Esophagus (tissue), 2 donors: ENCODE measurements at regions not wholly inside any gene's neighbourhood (a gene's known extent, or its start where the extent isn't known, plus 50 kb on each side); places are given as distances from the start of the nearest gene placed in this dataset.

ENCODE experiments used
- H3K27ac ChIP-seq, 2 donors: one replicate each; pipeline ENCODE4 v1.5.1; 2013; ENCODE audit warnings: low read depth in 2 of 2, mild to moderate bottlenecking in 2 of 2, inconsistent platforms in 1 of 2, low read length in 1 of 2, moderate library complexity in 1 of 2
- H3K27me3 ChIP-seq, 2 donors: one replicate each; pipeline ENCODE4 v1.6.1; 2013; ENCODE audit warnings: low read length in 2 of 2, control low read depth in 1 of 2, mild to moderate bottlenecking in 1 of 2; ENCODE audit not compliant: insufficient read depth in 2 of 2, control insufficient read depth in 1 of 2
- H3K36me3 ChIP-seq, 2 donors: one replicate each; pipeline ENCODE4 v1.6.1; 2013; ENCODE audit warnings: low read length in 1 of 2; ENCODE audit not compliant: control insufficient read depth in 2 of 2, insufficient read depth in 2 of 2
- H3K4me1 ChIP-seq, 2 donors: one replicate each; pipeline ENCODE4 v1.6.1; 2013; ENCODE audit warnings: low read length in 1 of 2; ENCODE audit not compliant: control insufficient read depth in 2 of 2, insufficient read depth in 2 of 2
- H3K4me3 ChIP-seq, 2 donors: one replicate each; pipeline ENCODE4 v1.5.1; 2013; ENCODE audit warnings: low read length in 2 of 2, mild to moderate bottlenecking in 2 of 2, low read depth in 1 of 2, moderate library complexity in 1 of 2
- H3K9me3 ChIP-seq, 2 donors: one replicate each; pipeline ENCODE4 v1.6.1; 2013; ENCODE audit warnings: mild to moderate bottlenecking in 2 of 2, low read depth in 1 of 2, low read length in 1 of 2, moderate library complexity in 1 of 2; ENCODE audit not compliant: control insufficient read depth in 2 of 2, insufficient read depth in 1 of 2
- WGBS, 2 donors: extraction: QIAGEN DNeasy Blood & Tissue Kit; methylation state at CpG; one replicate each; pipeline ENCODE4 v1.1.7; 2013; 5-methylcytosine and 5-hydroxymethylcytosine counted together
- donor health status: healthy with polysubstance abuse.
- donor health status: Bipolar disorder and iron deficiency.

DNA sequence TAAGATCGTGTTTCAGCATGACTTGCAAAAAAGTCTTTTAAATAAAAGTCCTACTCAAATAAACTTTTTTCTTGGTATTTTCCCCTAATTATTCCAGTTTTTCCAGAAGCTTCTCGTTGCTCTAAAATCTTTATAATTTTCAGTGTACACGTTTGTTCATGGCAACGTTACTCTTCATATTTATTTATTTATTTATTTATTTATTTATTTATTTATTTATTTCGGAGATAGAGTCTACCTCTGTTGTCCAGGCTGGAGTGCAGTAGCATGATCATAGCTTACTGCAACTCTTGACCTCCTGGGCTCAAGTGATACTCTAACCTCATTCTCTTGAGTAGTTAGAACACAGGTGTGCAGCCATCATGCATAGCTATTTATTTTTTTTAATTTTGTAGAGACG, 438.3 kb upstream of the MDGA2 start:
- H3K27me3 ChIP-seq = no peaks in the 10 kb centered on the region

DNA sequence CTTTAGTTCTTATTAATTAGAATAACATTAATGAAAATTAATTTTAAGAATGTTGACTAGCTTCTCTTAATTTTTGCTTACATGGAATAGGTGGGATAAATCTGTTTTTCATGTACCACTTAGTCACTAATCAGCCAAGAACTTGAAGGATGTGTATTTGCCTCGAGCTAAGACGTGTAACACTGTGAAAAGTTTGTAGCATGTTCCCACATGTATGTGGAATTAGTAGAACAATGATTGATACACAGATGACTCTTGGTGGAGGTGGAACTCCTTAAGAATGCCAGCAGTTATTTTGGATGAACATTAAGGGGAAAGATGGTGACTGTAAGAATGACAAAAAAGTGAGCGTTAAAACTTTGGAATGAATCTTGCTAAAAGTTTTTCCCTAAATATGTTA, 435.7 kb upstream of the MDGA2 start:
- no peaks in the 10 kb centered on the region for H3K4me1 ChIP-seq
- H3K27ac ChIP-seq = no peak overlapping the region
- no peaks in the 10 kb centered on the region for H3K27me3 ChIP-seq
- no peaks in the 10 kb centered on the region for H3K9me3 ChIP-seq
- no peaks in the 10 kb centered on the region for H3K36me3 ChIP-seq
- 30 to 51% methylated on average over 3 of the region's 3 CpGs for WGBS, 2 donors
- no peak overlapping the region for H3K4me3 ChIP-seq

More for the DNA sequence above, 438.3 kb upstream of the MDGA2 start:
- no peaks in the 10 kb centered on the region for H3K36me3 ChIP-seq
- 65 to 77% methylated on average over 6 of the region's 6 CpGs for WGBS, 2 donors
- H3K4me1 ChIP-seq = no peaks in the 10 kb centered on the region
- H3K27ac ChIP-seq = no peak overlapping the region
- H3K9me3 ChIP-seq = no peaks in the 10 kb centered on the region
- H3K4me3 ChIP-seq = no peak overlapping the region

DNA sequence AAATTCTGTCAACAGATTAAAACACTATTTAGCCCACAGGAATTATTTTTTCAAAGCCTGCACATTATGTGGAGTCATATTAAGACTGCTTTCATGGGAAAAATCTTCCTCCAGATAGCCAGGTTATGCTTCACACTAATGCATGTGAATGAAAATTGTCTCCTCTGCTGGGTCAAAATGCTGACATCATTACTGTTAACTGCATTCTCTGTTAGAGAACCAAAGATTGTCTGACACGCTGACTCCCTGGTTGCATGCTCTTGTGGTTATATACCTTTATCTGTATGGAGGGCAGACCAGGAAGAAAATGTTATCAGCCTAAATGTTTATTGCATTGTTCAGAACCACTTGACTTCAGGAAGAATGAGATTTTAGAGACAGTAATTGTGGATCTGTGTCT, 432.2 kb upstream of the MDGA2 start:
- Histone ChIP-seq H3K9me3 (no peaks in the 10 kb centered on the region), H3K4me1 (no peaks in the 10 kb centered on the region), H3K27me3 (no peaks in the 10 kb centered on the region), H3K27ac (no peak overlapping the region), H3K4me3 (no peak overlapping the region), H3K36me3 (no peaks in the 10 kb centered on the region)
- WGBS, 2 donors = 74 to 83% methylated on average over 1 of the region's 1 CpG

DNA sequence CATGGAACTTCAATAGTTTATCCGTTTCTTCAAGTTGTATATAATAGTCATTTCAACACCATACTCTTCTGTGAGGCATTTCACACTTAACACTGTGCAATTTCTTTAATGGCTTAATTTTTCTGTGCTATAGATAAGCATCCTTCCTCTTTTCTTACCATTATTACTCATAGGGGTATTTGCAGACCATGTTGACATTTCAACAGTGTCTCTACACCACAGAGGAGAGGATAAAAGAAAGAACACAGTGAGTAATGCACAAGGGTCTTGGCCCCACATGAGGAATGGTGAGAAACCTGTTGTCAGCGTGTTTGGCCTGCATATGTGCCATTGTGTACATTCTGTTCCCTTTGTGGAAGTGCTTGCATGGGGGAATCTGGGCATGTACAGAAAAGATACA, 421.5 kb upstream of the MDGA2 start:
- WGBS, 2 donors = 58 to 60% methylated on average over 2 of the region's 2 CpGs
- no peak overlapping the region for H3K27ac ChIP-seq
- no peaks in the 10 kb centered on the region for H3K36me3 ChIP-seq
- no peak overlapping the region for H3K4me3 ChIP-seq
- H3K27me3 ChIP-seq = no peaks in the 10 kb centered on the region
- no peaks in the 10 kb centered on the region for H3K9me3 ChIP-seq
- no peaks in the 10 kb centered on the region for H3K4me1 ChIP-seq

DNA sequence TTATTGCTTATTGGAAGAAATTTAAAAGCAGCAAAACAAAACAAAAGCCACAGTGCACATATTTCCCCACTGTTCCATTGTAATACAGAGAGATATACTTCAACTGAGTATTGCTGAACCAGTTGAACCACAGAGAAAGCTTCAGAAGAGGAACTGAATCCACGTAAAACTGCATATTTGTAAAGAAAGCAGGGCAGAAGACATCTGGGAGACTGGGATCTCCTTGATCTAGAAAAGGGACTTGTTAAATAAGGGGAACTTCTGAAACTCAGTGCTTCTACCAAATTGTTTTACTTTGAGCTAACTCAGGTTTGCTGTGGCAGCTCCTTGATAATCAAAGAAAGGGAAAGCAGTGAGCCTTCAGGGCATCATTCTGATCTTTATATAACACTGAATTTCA, 411.1 kb upstream of the MDGA2 start:
- Histone ChIP-seq H3K27ac (no peak overlapping the region), H3K9me3 (peaks cover 0 to 3% of the 10 kb centered on the region in 2 donors), H3K4me1 (no peaks in the 10 kb centered on the region), H3K4me3 (no peak overlapping the region), H3K27me3 (no peaks in the 10 kb centered on the region), H3K36me3 (no peaks in the 10 kb centered on the region)
- 73 to 77% methylated on average over 1 of the region's 1 CpG for WGBS, 2 donors

DNA sequence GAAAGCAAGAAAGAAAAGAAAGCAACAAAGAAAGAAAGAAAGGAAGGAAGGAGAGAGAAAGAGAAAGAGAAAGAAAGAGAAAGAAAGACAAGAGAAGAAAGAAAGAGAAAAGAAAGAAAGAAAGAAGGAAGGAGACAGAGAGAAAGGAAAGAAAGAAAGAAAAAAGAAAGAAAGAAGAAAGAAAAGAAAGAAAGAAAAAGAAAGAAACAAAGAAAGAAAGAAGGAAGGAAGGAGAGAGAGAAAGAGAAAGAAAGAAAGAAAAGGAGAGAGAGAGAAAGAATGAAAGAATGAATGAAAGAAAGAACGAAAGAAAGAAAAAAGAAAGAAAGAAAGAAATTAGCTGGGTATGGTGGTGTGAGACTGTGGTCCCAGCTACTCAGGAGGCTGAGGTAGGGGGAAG, 400.1 kb upstream of the MDGA2 start:
- WGBS, 2 donors = 87 to 95% methylated on average over 1 of the region's 1 CpG

DNA sequence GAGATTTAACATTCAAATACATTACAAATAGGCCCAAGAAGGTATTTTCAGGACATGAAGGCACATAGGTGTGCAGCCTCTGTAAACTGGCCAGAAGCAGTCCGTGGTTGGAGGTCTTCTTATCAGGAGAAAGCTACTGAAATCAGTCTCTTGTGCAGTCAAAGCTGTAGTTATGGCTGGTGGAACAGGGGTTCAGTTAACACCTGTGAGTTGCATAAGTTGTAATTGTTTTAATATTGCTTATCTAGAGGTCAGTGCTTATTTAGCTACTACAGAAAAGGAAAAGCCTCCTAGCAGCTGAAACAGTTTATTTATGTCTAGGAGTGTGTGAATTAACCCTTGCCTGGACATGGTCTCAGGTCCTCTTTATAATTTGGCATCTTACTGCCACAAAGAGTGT, 377.6 kb upstream of the MDGA2 start:
- Histone ChIP-seq H3K27me3 (no peaks in the 10 kb centered on the region), H3K9me3 (no peaks in the 10 kb centered on the region), H3K36me3 (no peaks in the 10 kb centered on the region), H3K27ac (no peak overlapping the region), H3K4me1 (no peaks in the 10 kb centered on the region), H3K4me3 (no peak overlapping the region)
- 9 to 11% methylated on average over 1 of the region's 1 CpG for WGBS, 2 donors

More for the DNA sequence above, 400.1 kb upstream of the MDGA2 start:
- H3K27ac ChIP-seq = no peak overlapping the region
- H3K9me3 ChIP-seq = no peaks in the 10 kb centered on the region
- H3K36me3 ChIP-seq = no peaks in the 10 kb centered on the region
- H3K4me1 ChIP-seq = no peaks in the 10 kb centered on the region
- H3K4me3 ChIP-seq = no peak overlapping the region
- no peaks in the 10 kb centered on the region for H3K27me3 ChIP-seq

DNA sequence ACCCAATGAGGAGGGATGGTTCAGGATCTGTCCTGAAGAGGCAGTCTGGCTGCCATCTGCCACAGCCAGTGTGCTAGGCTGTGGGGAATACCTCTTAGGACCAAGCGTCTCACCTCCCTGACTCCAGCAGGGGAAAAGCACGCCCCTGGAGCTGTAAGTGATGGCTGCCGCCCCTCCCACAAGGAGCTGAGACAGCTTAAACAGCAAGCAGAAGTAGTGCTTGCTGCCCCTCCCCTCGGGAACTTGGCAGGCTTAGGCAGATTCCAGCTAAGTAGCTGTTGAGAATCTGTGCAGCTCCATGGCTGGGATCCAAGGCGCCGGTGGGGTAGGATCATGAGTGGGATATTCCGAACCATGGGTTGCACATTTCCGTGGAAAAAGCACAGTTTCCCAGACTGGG, 360.4 kb upstream of the MDGA2 start:
- Histone ChIP-seq H3K27ac (no peak overlapping the region), H3K4me1 (no peaks in the 10 kb centered on the region), H3K36me3 (no peaks in the 10 kb centered on the region), H3K27me3 (no peaks in the 10 kb centered on the region), H3K4me3 (no peak overlapping the region), H3K9me3 (peaks cover 7 to 15% of the 10 kb centered on the region in 2 donors)
- WGBS, 2 donors = 67 to 85% methylated on average over 8 of the region's 8 CpGs

DNA sequence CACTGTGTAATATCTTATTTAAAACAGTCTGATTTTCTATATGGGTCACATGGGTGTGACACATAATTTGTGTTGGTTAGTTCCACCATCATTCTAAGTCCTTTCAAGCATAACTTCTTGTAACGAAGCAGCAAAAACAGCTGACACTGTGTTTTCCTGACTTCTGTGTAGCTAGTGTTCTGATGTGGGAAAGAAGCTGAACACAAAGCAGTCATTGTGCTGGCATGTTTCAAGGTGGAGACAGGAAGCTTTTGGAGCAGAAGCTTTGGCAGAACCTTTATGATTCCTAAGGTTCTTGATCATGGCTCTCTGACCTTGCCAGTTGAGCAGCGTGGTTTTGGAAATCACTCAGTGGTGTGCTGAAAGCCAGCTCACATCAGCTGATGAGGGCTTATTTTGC, 351.7 kb upstream of the MDGA2 start:
- H3K27ac ChIP-seq = no peak overlapping the region
- WGBS, 2 donors = 63 to 64% methylated on average over 2 of the region's 2 CpGs
- H3K4me1 ChIP-seq = no peaks in the 10 kb centered on the region
- no peaks in the 10 kb centered on the region for H3K27me3 ChIP-seq
- no peak overlapping the region for H3K4me3 ChIP-seq
- no peaks in the 10 kb centered on the region for H3K36me3 ChIP-seq
- H3K9me3 ChIP-seq = no peaks in the 10 kb centered on the region

DNA sequence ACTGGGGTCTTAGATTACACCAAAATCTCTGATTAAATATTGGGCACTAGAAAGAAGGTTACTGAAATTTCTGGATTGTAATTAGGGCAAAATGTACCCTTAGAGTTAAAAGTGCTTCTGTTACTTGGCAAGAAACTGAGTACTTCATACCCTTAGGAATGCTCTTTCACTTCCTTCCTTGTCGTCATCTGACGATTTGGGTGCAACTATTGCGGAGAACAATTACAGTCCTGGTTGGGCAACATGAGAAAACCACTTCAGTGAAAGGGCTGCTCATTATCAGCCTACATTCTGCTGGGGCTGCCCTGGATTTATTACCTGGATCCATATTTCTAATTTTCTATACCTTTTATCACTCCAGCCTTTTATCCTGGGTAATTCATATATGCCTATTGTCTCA, 348.5 kb upstream of the MDGA2 start:
- WGBS, 2 donors = 62 to 73% methylated on average over 3 of the region's 3 CpGs
- H3K4me1 ChIP-seq = no peaks in the 10 kb centered on the region

More for the DNA sequence above, 348.5 kb upstream of the MDGA2 start:
- no peaks in the 10 kb centered on the region for H3K36me3 ChIP-seq
- H3K9me3 ChIP-seq = no peaks in the 10 kb centered on the region
- H3K27ac ChIP-seq = no peak overlapping the region
- H3K27me3 ChIP-seq = no peaks in the 10 kb centered on the region
- no peak overlapping the region for H3K4me3 ChIP-seq
